Thyroid gland (tissue), 4 donors: ENCODE measurements at regions not wholly inside any gene's neighbourhood (a gene's known extent, or its start where the extent isn't known, plus 50 kb on each side); places are given as distances from the start of the nearest gene placed in this dataset.

Experiments
- DNase-seq, 2 donors: peaks; one replicate each; pipeline ENCODE4 v3.0.0-alpha.2; 2019
- H3K27ac ChIP-seq, 3 donors: fragments of 200-600 bp; sonication (generic); 1 replicate in 2 of 3; 2 replicates in 1 of 3; pipeline ENCODE4 v1.5.1; 2016 to 2019; ENCODE audit warnings: mild to moderate bottlenecking in 1 of 3, moderate library complexity in 1 of 3
- H3K27me3 ChIP-seq: fragments of 200-600 bp; sonication (generic); one replicate; pipeline ENCODE4 v1.5.1; 2019
- H3K36me3 ChIP-seq, 2 donors: fragments of 200-600 bp; sonication (generic); one replicate each; pipeline ENCODE4 v1.5.1; 2016 to 2019
- H3K4me1 ChIP-seq, 2 donors: fragments of 200-600 bp; sonication (generic); one replicate each; pipeline ENCODE4 v1.5.1; 2017 to 2019
- H3K4me3 ChIP-seq, 3 donors: fragments of 200-600 bp; sonication (generic); replicated peaks in 1 of 3; 1 replicate in 2 of 3; 2 replicates in 1 of 3; pipeline ENCODE4 v1.5.1; 2016; ENCODE audit warnings: mild to moderate bottlenecking in 1 of 3
- H3K9me3 ChIP-seq: fragments of 200-600 bp; sonication (generic); one replicate; pipeline ENCODE4 v1.5.1; 2017
- POLR2A ChIP-seq, 2 donors: fragments of 450-650 bp; IDR thresholded peaks; one replicate each; pipeline ENCODE4 v1.6.1; 2017; ENCODE audit warnings: antibody characterized with exemption in 2 of 2, mild to moderate bottlenecking in 2 of 2, moderate library complexity in 1 of 2
- WGBS, 2 donors: methylation state at CpG; one replicate each; pipeline ENCODE4 v1.1.5; 2017; 5-methylcytosine and 5-hydroxymethylcytosine counted together
- intact Hi-C: fragments of 100-400 bp; cut with DNase I; formaldehyde crosslinking; loops from one replicate; pipeline ENCODE4 v1.15.1; 2023
- TF ChIP-seq, protein P1 (sequence below), 6 experiments: fragments of 200-600 bp in 3 of 6; fragments of 450-650 bp in 3 of 6; sonication (generic) in 3 of 6; IDR thresholded peaks; one replicate each; pipeline ENCODE4 v1.5.1; 2016 to 2019; ENCODE audit warnings: antibody characterized with exemption in 6 of 6, mild to moderate bottlenecking in 2 of 6, inconsistent platforms in 1 of 6, moderate library complexity in 1 of 6

DNA sequence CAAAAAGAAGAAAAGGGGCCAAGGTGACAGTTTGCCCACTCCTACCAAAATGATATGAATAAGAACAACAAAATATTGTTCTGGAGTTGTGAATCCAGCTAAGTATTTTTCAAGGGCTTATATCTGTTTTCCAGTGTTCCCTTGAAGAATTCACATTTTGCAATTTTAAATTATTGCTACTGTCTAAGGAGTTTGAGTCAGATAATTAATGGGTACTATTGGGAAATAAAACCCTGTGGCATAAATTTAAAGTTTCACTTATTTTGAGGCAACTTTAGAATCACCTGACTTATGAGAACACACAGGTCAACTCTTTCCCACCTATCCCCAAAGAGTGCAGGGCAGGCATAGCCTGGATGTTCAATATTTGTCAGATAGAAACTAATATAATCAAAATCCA lies 188.0 kb upstream of the GHR start:
- no peak overlapping the region for H3K4me3 ChIP-seq
- H3K36me3 ChIP-seq: no peaks in the 10 kb centered on the region
- no peaks in the 10 kb centered on the region for H3K27me3 ChIP-seq
- no peaks in the 10 kb centered on the region for H3K9me3 ChIP-seq
- no peak overlapping the region for H3K27ac ChIP-seq
- intact Hi-C loops: no loop called here
- no peak for DNase-seq
- TF ChIP-seq POLR2A (IDR thresholded peaks at IDR 0.05): no peak
- TF ChIP-seq, protein P1, sequence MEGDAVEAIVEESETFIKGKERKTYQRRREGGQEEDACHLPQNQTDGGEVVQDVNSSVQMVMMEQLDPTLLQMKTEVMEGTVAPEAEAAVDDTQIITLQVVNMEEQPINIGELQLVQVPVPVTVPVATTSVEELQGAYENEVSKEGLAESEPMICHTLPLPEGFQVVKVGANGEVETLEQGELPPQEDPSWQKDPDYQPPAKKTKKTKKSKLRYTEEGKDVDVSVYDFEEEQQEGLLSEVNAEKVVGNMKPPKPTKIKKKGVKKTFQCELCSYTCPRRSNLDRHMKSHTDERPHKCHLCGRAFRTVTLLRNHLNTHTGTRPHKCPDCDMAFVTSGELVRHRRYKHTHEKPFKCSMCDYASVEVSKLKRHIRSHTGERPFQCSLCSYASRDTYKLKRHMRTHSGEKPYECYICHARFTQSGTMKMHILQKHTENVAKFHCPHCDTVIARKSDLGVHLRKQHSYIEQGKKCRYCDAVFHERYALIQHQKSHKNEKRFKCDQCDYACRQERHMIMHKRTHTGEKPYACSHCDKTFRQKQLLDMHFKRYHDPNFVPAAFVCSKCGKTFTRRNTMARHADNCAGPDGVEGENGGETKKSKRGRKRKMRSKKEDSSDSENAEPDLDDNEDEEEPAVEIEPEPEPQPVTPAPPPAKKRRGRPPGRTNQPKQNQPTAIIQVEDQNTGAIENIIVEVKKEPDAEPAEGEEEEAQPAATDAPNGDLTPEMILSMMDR (IDR thresholded peaks at IDR 0.05): no peak
- H3K4me1 ChIP-seq: no peaks in the 10 kb centered on the region

DNA sequence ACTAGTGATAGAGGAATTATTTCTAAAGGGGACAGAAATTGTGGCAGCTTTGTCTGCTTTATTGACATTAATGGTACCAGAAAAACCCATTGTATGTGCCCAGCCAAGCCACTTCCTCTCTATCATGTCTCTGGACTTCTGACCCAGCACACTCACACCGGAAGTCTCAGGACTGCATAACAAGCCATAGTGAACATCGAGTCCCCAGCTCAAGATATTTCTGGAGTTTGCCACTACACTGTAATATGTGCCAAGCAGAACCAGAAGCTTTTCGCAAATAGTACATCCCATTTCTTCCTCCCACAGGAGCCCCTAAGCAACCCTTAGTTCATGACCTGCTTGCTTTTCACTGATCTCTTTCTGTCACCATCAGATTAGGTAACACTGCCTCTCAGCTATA lies 187.4 kb upstream of the GHR start:
- Histone ChIP-seq H3K9me3 (no peaks in the 10 kb centered on the region), H3K27me3 (no peaks in the 10 kb centered on the region), H3K27ac (no peak overlapping the region), H3K36me3 (no peaks in the 10 kb centered on the region), H3K4me1 (no peaks in the 10 kb centered on the region), H3K4me3 (no peak overlapping the region)
- intact Hi-C loops: no loop called here
- WGBS, 2 donors: 75 to 90% methylated on average over 3 of the region's 3 CpGs
- TF ChIP-seq, protein P1 (IDR thresholded peaks at IDR 0.05): no peak
- TF ChIP-seq POLR2A (IDR thresholded peaks at IDR 0.05): no peak
- DNase-seq: no peak

DNA sequence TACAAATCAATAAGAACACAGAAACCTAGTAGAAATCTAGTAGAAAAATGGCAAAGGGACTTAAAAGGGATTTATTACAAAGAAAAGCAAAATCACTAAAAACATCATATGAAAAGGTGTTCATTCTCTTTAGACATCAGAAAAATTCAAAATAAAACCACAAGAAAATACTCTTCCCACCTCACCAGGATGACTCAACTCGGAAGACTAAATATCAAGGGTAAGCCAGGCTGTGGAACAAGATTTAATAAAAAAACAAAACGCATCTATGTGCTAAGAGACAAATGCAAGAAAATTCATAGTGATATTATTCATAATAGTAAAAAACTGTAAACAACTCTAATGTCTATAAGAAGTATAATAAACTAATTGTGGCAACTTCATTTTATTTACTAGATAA lies 181.6 kb upstream of the GHR start:
- Histone ChIP-seq H3K27ac (no peak overlapping the region), H3K36me3 (no peaks in the 10 kb centered on the region), H3K4me1 (no peaks in the 10 kb centered on the region), H3K9me3 (no peaks in the 10 kb centered on the region), H3K4me3 (no peak overlapping the region), H3K27me3 (no peaks in the 10 kb centered on the region)
- TF ChIP-seq POLR2A (IDR thresholded peaks at IDR 0.05): no peak
- TF ChIP-seq, protein P1 (IDR thresholded peaks at IDR 0.05): no peak
- no peak for DNase-seq
- intact Hi-C loops: no loop called here
- 95 to 97% methylated on average over 2 of the region's 2 CpGs for WGBS, 2 donors

DNA sequence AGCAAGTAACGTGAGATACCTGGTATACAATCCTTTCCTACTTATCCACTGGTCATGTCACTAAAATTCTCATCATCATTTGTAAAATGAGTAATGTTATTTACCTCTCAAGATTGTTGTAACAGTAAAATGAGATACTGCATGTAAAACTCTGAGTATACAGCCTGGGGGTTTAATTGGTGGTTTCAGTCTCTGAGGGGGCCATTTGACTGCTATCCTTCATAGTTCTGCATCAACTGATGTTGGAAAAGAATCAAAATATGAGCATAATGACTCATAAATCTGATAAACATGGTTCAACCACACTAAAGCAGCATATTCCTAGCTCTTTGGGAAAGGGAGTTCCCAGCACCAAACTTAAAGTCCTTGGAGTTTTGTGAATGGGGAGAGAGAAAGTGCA lies 181.0 kb upstream of the GHR start:
- Histone ChIP-seq H3K27ac (no peak overlapping the region), H3K9me3 (no peaks in the 10 kb centered on the region), H3K4me1 (no peaks in the 10 kb centered on the region), H3K4me3 (no peak overlapping the region), H3K27me3 (no peaks in the 10 kb centered on the region), H3K36me3 (no peaks in the 10 kb centered on the region)
- DNase-seq: no peak
- intact Hi-C loops: no loop called here
- WGBS, 2 donors: 80 to 93% methylated on average over 1 of the region's 1 CpG
- TF ChIP-seq, protein P1 (IDR thresholded peaks at IDR 0.05): no peak
- no peak for TF ChIP-seq POLR2A (IDR thresholded peaks at IDR 0.05)

DNA sequence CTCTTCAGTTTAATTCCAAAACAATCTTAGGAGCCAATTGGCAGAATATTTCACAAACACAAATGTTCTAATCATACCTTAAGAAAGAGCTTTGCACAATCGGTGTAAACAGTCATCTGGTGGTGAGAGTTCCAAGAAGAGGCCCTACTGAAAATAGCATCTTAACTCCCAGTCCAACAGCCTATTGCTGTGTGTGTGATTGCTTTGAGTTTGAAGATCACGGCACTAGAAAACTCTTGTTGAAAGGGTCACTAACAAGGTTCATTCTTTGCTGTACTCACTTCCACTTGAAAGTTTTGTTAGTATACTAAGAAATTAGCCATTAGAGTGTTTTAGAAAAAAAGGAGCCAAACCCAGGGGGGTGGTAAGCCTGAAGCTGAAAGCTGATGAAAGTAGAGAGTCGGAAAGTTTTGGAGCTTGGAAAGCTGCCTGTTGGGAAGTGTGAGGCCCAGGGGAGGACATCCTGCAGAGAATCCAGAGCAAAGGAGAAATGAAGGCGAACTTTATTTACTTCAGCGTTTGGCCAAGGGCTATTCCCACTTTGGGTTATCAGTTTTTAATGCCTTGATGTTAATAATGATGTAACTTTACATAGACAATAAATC lies 180.3 kb upstream of the GHR start:
- Histone ChIP-seq H3K4me3 (no peak overlapping the region), H3K36me3 (no peaks in the 10 kb centered on the region), H3K4me1 (no peaks in the 10 kb centered on the region), H3K27me3 (no peaks in the 10 kb centered on the region), H3K27ac (peak overlapping the region in 1 of 3 donors; percentile 14), H3K9me3 (no peaks in the 10 kb centered on the region)
- peak in 1 of 2 donors; percentile 14 for DNase-seq
- WGBS, 2 donors: 15 to 23% methylated on average over 5 of the region's 5 CpGs
- intact Hi-C loops: no loop called here
- TF ChIP-seq, protein P1 (IDR thresholded peaks at IDR 0.05): no peak
- no peak for TF ChIP-seq POLR2A (IDR thresholded peaks at IDR 0.05)
